Hematopoietic multipotent progenitor cell treated with erythropoietin and hydrocortisone succinate and interleukin-3 and kit ligand, for 4 days (in vitro differentiated cells): ENCODE measurements at regions not wholly inside any gene's neighbourhood (a gene's known extent, or its start where the extent isn't known, plus 50 kb on each side); places are given as distances from the start of the nearest gene placed in this dataset.
"Not testable (repeated sequence)": the region's sequence is repeated elsewhere in the genome, so short reads cannot be mapped to it uniquely, and the experiment has no call there.

Experiments
- DNase-seq: peaks from one replicate; pipeline ENCODE4 v3.0.0-alpha.2; 2015

GRCh38 chr14:38391334-38391733, 135.4 kb upstream of the CLEC14A start:
- no peak for DNase-seq

- no peak for DNase-seq
These were observed 133.8 kb upstream of the CLEC14A start for GRCh38 chr14:38389681-38390080.

DNA sequence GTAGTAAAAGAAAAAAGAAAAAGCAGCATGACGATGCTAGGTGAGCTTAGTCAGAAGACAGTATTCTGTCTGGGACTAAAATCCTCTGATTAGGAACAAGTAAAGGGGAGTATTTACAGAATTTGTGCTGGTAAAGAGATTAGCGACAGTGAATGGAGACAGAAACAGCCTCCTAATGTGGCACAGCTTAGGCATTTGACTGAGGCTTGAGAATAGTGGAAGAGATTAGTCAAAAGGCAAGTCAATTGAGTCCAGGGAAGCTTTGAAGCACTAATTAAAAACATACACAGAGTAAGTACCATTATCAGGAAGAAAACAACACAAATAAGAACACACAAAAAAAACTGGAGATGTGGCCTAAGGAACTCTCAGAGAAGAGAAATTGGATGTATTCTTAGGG, 131.9 kb upstream of the CLEC14A start:
- DNase-seq: no peak

- no peak for DNase-seq
These were observed 129.9 kb upstream of the CLEC14A start for GRCh38 chr14:38385836-38386235.

DNA sequence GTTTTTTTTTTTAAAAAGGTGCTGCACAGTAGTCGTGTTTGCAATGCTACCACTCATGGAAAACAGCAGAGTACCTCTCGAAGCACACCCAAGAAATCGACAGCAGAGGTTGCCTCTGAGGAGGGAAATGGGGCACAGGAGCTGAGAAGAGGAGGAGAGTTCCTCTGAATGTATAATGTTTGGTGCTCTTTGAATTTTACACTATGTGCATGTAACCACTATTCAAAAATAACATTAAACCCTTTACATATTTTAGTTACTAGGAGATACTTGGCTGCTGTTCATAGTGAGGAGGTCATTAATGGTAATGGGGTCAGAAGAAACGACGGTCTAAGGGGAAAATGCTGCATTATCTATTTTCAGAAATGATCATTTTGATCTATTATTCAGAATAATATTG, 129.4 kb upstream of the CLEC14A start:
- no peak for DNase-seq

GRCh38 chr14:38384741-38385140, 128.8 kb upstream of the CLEC14A start:
- DNase-seq: no peak

- DNase-seq: no peak
These were observed 112.0 kb upstream of the CLEC14A start for GRCh38 chr14:38367922-38368321.

GRCh38 chr14:38366374-38366773, 110.5 kb upstream of the CLEC14A start:
- no peak for DNase-seq

GRCh38 chr14:38363217-38363616, 107.3 kb upstream of the CLEC14A start:
- DNase-seq: no peak

DNA sequence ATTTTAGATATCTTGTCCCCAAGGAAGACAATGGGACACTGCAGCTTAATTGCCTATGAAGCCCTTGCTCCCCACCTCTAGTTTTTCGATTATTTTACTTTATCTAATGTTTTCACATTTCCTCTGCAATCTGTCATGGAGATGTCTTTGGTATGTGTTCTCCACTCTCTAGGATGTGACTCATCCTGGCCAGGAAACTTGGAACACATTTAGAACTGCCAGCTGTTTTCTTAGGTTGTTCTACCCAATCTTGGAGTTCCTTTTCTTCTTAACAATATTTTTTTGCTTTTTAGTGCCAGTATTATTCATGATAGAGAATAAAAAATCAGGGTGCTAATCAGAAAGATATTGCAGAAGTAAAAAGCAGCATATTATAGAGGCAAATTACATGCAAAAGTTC, 101.7 kb upstream of the CLEC14A start:
- DNase-seq: no peak

- DNase-seq: not testable (repeated sequence)
These were observed 99.6 kb upstream of the CLEC14A start for GRCh38 chr14:38355473-38355872.

- DNase-seq: no peak
These were observed 94.2 kb upstream of the CLEC14A start for GRCh38 chr14:38350102-38350501.

DNA sequence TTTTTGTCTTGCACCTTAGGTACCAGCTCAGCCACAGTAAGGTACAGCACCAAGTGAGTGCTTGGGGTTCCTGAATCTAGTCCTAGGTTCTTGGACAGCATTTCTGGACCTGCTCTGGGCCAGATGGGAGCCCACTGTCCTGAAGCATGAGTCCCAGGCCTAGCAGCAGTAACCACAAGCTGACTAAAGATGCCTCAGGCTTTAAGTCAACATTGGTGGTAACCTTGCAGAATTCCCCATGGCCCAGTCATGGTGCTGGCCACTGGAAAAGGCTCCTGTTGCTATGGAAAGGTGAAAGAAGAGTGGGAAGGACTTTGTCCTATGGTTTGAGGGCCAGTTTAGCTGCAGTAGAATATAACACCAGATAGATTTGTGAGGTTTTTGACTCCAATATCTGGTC, 86.9 kb upstream of the CLEC14A start:
- DNase-seq: no peak

- no peak for DNase-seq
These were observed 83.8 kb upstream of the CLEC14A start for GRCh38 chr14:38339696-38340095.

DNA sequence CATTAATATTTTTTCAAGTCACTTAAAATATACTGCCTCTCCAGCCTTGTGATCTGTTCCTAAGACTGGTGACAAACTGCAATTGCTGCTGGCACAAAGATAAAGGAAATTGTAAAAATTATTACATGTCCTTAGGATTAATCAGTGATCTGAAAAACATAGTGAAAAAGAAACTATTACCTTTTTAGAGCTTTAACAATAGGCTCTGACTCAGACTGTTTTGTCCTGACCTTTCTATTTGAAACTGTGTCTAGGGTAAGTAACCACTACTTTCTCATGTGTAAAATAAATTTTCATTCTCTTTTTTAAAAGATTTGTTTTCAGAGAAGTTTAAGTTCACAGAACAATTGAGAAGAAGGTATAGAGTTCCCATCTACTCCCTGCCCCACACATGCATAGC, 80.4 kb upstream of the CLEC14A start:
- DNase-seq: no peak

DNA sequence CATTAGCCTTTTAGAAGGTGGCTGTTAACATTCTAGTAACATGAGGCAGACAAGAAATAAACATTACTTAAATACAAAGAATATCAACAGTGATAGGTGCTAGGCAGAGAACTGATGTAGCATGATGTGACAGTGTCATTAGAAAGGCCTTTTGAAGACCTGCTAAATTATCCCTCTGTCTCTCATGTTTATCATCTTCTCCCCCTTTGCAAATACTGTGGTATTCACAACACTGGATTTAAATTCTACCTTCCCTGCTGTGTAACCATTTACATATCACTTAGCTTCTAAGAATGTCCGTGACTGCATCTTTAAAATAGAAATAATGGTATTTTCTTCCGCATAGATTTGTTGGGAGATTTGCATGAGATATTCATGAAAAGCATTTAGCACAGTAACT, 74.4 kb upstream of the CLEC14A start:
- DNase-seq: no peak

DNA sequence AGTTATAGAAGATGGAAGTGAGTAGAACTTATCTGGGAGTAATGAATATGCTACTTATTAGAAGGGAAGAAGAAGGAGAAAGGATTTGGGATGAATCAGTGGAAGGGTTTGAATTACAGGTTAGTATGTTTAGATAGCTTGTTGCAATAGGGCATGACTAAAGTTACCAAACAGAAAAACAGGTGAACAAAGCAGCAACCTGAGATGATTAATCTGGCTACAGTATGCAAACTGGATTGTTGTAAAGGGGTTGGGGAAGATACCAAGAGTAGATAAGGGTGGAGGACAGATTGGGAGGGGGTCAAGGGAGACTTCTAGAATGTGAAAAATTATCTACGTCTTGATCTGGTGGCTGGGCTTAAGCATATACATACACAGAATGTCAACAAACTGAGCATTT, 73.4 kb upstream of the CLEC14A start:
- no peak for DNase-seq

DNA sequence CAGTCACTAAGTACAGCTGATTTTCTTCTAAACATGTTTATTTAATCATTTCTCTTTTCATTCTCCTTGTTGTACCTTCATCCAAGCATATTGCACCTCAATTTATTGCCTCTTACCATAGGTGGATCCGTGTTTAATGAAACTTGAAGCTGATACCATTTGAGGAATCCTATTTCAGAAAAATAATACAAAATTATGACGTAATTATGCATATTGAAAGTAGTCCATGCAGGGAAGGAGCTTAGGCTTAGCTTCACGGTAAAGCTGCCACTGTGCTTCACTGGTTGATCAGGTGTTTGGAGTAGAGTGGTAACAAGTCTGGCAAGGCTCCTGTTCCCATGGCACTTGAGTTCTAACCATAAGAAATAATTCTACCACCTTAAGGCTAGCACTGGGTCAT, 61.0 kb upstream of the CLEC14A start:
- DNase-seq: no peak

DNA sequence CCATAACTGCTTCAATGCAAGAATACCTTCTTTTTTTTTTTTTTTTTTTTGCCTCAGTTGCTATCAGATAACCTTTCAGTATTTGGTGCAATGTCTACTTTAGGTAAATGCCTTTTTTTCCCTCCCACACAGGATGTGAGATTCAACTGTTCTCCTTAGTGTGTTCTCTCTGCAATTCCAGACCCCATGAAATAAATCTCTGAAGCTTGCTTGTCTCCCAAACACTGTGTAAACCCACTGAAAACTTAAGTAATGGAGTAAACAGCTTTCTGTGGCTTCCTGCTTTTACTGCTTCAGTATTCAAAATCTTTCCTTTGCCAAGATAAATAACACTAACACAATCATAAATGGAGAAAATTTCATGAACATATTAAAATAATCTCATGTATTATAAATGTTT, 55.8 kb upstream of the CLEC14A start:
- no peak for DNase-seq

DNA sequence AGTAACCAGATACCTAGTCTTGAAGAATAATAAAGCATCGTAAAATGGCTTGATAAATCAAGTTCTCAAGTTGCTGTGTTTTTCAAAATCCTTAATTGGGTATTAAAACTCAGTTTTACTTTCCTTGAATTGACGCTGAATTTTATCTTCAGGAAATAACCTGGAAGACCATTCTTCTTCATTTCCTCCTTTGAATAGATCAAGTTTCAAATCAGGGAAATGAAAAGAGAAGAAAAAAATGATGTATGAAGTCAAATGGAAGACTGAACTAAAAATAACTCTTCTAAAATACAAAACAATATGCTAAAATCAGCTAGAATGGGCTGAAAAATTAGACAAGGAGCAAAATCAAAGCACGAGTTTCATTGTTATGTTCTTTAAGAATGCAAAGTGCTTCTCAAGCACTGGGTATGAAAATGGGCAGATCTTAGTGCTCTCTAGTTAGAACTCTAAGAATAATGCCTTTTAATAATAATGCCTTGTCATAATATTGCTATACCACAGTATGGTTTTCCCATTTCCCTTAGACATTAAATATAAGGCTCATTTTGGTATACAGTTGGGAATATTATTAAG, 54.6 kb upstream of the CLEC14A start:
- no peak for DNase-seq

DNA sequence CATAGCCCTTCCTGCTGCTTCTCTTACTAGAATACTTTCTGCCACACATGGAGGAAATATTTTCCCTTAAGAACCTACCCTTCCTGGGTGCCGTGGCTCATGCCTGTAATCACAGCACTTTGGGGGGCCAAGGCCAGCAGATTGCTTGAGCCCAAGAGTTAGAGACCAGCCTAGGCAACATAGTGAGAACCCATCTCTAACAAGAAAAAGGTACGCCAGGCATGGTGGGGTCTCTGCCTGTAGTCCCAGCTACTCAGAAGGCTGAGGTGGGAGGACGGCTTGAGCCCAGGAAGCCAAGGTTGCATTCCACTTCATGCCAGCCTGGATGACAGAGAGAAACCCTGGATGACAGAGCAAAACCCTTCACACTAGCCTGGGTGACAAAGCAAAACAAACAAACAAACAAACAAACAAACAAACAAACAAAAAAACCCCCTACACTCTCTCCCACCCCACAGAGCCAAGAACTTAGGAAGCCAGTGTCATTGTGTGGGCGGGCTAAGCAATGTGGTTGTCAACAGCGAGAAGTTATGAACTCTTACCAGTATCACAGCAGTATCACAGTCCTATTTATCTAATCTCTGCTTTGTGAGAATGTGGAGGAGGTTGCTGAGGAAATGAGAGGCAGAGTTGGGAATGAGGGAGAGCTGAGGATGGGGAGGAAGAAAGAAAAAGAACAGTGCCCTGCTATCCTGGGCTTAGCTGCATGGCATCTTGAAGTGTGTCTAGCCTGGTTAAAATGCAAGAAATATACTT, 53.8 kb upstream of the CLEC14A start:
- DNase-seq: no peak
